Astrocyte (in vitro differentiated cells and primary cell): ENCODE measurements at regions not wholly inside any gene's neighbourhood (a gene's known extent, or its start where the extent isn't known, plus 50 kb on each side); places are given as distances from the start of the nearest gene placed in this dataset.
A peak's percentile ranks its signal among the peaks of the same experiment; 100 is the strongest.
"Not testable (repeated sequence)": the region's sequence is repeated elsewhere in the genome, so short reads cannot be mapped to it uniquely, and the experiment has no call there.

Experiments used
- DNase-seq: peaks from one replicate; pipeline ENCODE4 v3.0.0-alpha.2; 2010; ENCODE audit warnings: low read depth
- FAIRE-seq: peaks from 2 replicates; lab custom pipeline; 2011; peaks lifted over from hg19 to GRCh38; lab: Jason Lieb, UNC
- H2AFZ ChIP-seq: 2 replicates; pipeline ENCODE4 v1.6.0; 2012; ENCODE audit warnings: low read depth, low read length, inconsistent platforms
- H3K27ac ChIP-seq: 2 replicates; pipeline ENCODE4 v1.5.1; 2011; ENCODE audit warnings: low read depth, low read length, inconsistent platforms
- H3K27me3 ChIP-seq: 2 replicates; pipeline ENCODE4 v1.6.0; 2011; ENCODE audit warnings: low read length, inconsistent platforms; ENCODE audit not compliant: insufficient read depth
- H3K36me3 ChIP-seq: 2 replicates; pipeline ENCODE4 v1.5.1; 2011; ENCODE audit warnings: low read length, inconsistent platforms; ENCODE audit not compliant: insufficient read depth
- H3K4me1 ChIP-seq: 2 replicates; pipeline ENCODE4 v1.5.1; 2011; ENCODE audit warnings: low read length, inconsistent platforms; ENCODE audit not compliant: insufficient read depth
- H3K4me2 ChIP-seq: 2 replicates; pipeline ENCODE4 v1.6.0; 2012; ENCODE audit warnings: low read length, inconsistent platforms
- H3K4me3 ChIP-seq: 2 replicates; pipeline ENCODE4 v1.5.1; 2011; ENCODE audit warnings: low read depth, mild to moderate bottlenecking, low read length, inconsistent platforms; ENCODE audit not compliant: insufficient read depth
- H3K79me2 ChIP-seq: 2 replicates; pipeline ENCODE4 v1.6.0; 2012; ENCODE audit warnings: mild to moderate bottlenecking, low read length, inconsistent platforms; ENCODE audit not compliant: insufficient read depth
- H3K9ac ChIP-seq: 2 replicates; pipeline ENCODE4 v1.6.0; 2012; ENCODE audit warnings: mild to moderate bottlenecking, low read length, inconsistent platforms
- H3K9me3 ChIP-seq: 2 replicates; pipeline ENCODE4 v1.5.1; 2012; ENCODE audit warnings: low read depth, mild to moderate bottlenecking, low read length, inconsistent platforms; ENCODE audit not compliant: insufficient read depth
- H4K20me1 ChIP-seq: 2 replicates; pipeline ENCODE4 v1.6.0; 2012; ENCODE audit warnings: low read length, inconsistent platforms; ENCODE audit not compliant: insufficient read depth
- H3K27ac Mint-ChIP-seq: one replicate; pipeline ENCODE4 v1.8.0; 2021; ENCODE audit warnings: mild to moderate bottlenecking, mixed read lengths; ENCODE audit not compliant: unreplicated experiment
- H3K27me3 Mint-ChIP-seq: one replicate; pipeline ENCODE4 v1.8.0; 2021; ENCODE audit warnings: low read depth, mixed read lengths; ENCODE audit not compliant: unreplicated experiment
- H3K36me3 Mint-ChIP-seq: one replicate; pipeline ENCODE4 v1.8.0; 2021; ENCODE audit warnings: low read depth, mixed read lengths; ENCODE audit not compliant: unreplicated experiment
- H3K4me1 Mint-ChIP-seq: one replicate; pipeline ENCODE4 v1.8.0; 2021; ENCODE audit warnings: low read depth, mixed read lengths; ENCODE audit not compliant: unreplicated experiment
- H3K4me3 Mint-ChIP-seq: one replicate; pipeline ENCODE4 v1.8.0; 2021; ENCODE audit warnings: mild to moderate bottlenecking, moderate library complexity, mixed read lengths; ENCODE audit not compliant: unreplicated experiment
- H3K9me3 Mint-ChIP-seq: one replicate; pipeline ENCODE4 v1.8.0; 2021; ENCODE audit warnings: mild to moderate bottlenecking, mixed read lengths; ENCODE audit not compliant: unreplicated experiment
- CTCF ChIP-seq: IDR thresholded peaks from 2 replicates; pipeline ENCODE4 v1.5.1; 2011; ENCODE audit warnings: low read depth, mild to moderate bottlenecking, inconsistent platforms, low read length, moderate library complexity; ENCODE audit not compliant: insufficient read depth
- EZH2 ChIP-seq: IDR thresholded peaks from 2 replicates; pipeline ENCODE4 v1.6.1; 2012; ENCODE audit warnings: mild to moderate bottlenecking, low read length, inconsistent platforms; ENCODE audit not compliant: insufficient read depth

- no peak for FAIRE-seq
- no peaks in the 10 kb centered on the region for H3K4me1 Mint-ChIP-seq
- H3K9me3 ChIP-seq, result no peaks in the 10 kb centered on the region
- no peaks in the 10 kb centered on the region for H3K9me3 Mint-ChIP-seq
- no peak for TF ChIP-seq EZH2
- TF ChIP-seq CTCF, result no peak
- H3K36me3 Mint-ChIP-seq, result no peaks in the 10 kb centered on the region
- H4K20me1 ChIP-seq, result no peaks in the 10 kb centered on the region
- no peak overlapping the region for H3K4me3 Mint-ChIP-seq
- no peak overlapping the region for H2AFZ ChIP-seq
- no peak overlapping the region for H3K4me2 ChIP-seq
- no peak overlapping the region for H3K27ac ChIP-seq
- no peak overlapping the region for H3K27ac Mint-ChIP-seq
- no peaks in the 10 kb centered on the region for H3K79me2 ChIP-seq
- no peaks in the 10 kb centered on the region for H3K36me3 ChIP-seq
- no peaks in the 10 kb centered on the region for H3K27me3 Mint-ChIP-seq
- H3K27me3 ChIP-seq, result no peaks in the 10 kb centered on the region
- DNase-seq, result no peak
- H3K4me1 ChIP-seq, result no peaks in the 10 kb centered on the region
- no peak overlapping the region for H3K4me3 ChIP-seq
- H3K9ac ChIP-seq, result no peak overlapping the region
Observed at GRCh38 chr2:228589115-228589514, 407.6 kb upstream of the SPHKAP start.

- H3K27me3 Mint-ChIP-seq, result no peaks in the 10 kb centered on the region
- Histone ChIP-seq H3K4me3 (no peak overlapping the region), H3K27me3 (no peaks in the 10 kb centered on the region), H3K27ac (no peak overlapping the region), H3K36me3 (no peaks in the 10 kb centered on the region), H4K20me1 (no peaks in the 10 kb centered on the region), H3K4me1 (no peaks in the 10 kb centered on the region), H3K9me3 (no peaks in the 10 kb centered on the region), H2AFZ (no peak overlapping the region), H3K4me2 (no peak overlapping the region), H3K9ac (no peak overlapping the region), H3K79me2 (no peaks in the 10 kb centered on the region)
- no peak for TF ChIP-seq CTCF
- TF ChIP-seq EZH2, result no peak
- DNase-seq (no peak), FAIRE-seq (no peak)
- no peaks in the 10 kb centered on the region for H3K36me3 Mint-ChIP-seq
- H3K4me3 Mint-ChIP-seq, result no peak overlapping the region
- H3K27ac Mint-ChIP-seq, result no peak overlapping the region
- H3K4me1 Mint-ChIP-seq, result no peaks in the 10 kb centered on the region
- H3K9me3 Mint-ChIP-seq, result no peaks in the 10 kb centered on the region
Observed at GRCh38 chr2:228581731-228582130, 400.2 kb upstream of the SPHKAP start.

- Histone ChIP-seq H3K9me3 (no peaks in the 10 kb centered on the region), H3K4me2 (no peak overlapping the region), H3K36me3 (no peaks in the 10 kb centered on the region), H3K27ac (no peak overlapping the region), H3K4me1 (no peaks in the 10 kb centered on the region), H3K9ac (no peak overlapping the region), H3K79me2 (no peaks in the 10 kb centered on the region), H3K4me3 (no peak overlapping the region), H3K27me3 (no peaks in the 10 kb centered on the region), H2AFZ (no peak overlapping the region), H4K20me1 (no peaks in the 10 kb centered on the region)
- TF ChIP-seq EZH2 (no peak), CTCF (no peak)
- Mint-ChIP-seq H3K27ac (no peak overlapping the region), H3K9me3 (no peaks in the 10 kb centered on the region), H3K4me3 (no peak overlapping the region), H3K27me3 (no peaks in the 10 kb centered on the region), H3K36me3 (no peaks in the 10 kb centered on the region), H3K4me1 (no peaks in the 10 kb centered on the region)
- DNase-seq (no peak), FAIRE-seq (peak; percentile 62)
Observed at GRCh38 chr2:228575897-228576296, 394.4 kb upstream of the SPHKAP start.

GRCh38 chr2:228568275-228568674, 386.8 kb upstream of the SPHKAP start:
- H3K4me2 ChIP-seq, H3K36me3 Mint-ChIP-seq, DNase-seq, H3K4me3 Mint-ChIP-seq, H3K9me3 Mint-ChIP-seq, H3K27me3 ChIP-seq, H3K9me3 ChIP-seq, H3K9ac ChIP-seq, H4K20me1 ChIP-seq, H3K4me3 ChIP-seq, FAIRE-seq, H3K27ac Mint-ChIP-seq, H3K36me3 ChIP-seq, H2AFZ ChIP-seq, H3K27me3 Mint-ChIP-seq, H3K4me1 Mint-ChIP-seq, H3K79me2 ChIP-seq, H3K27ac ChIP-seq, H3K4me1 ChIP-seq: not testable (repeated sequence)
